ENCODE measurements at regions not wholly inside any gene's neighbourhood (a gene's known extent, or its start where the extent isn't known, plus 50 kb on each side); places are given as distances from the start of the nearest gene placed in this dataset.

GRCh38 chr6:164178679-164179332, 764.3 kb downstream of the QKI start:
- no peak for DNase-seq (ENCODE audit: low read depth in 4 of 4, low spot score in 1 of 4)

GRCh38 chr6:164169355-164169754, 754.8 kb downstream of the QKI start:
- no peak for DNase-seq (ENCODE audit: low read depth in 4 of 4, low spot score in 1 of 4)

- DNase-seq (ENCODE audit: low read depth in 4 of 4, low spot score in 1 of 4), result no peak
These were observed 754.1 kb downstream of the QKI start for GRCh38 chr6:164168595-164168994.

DNA sequence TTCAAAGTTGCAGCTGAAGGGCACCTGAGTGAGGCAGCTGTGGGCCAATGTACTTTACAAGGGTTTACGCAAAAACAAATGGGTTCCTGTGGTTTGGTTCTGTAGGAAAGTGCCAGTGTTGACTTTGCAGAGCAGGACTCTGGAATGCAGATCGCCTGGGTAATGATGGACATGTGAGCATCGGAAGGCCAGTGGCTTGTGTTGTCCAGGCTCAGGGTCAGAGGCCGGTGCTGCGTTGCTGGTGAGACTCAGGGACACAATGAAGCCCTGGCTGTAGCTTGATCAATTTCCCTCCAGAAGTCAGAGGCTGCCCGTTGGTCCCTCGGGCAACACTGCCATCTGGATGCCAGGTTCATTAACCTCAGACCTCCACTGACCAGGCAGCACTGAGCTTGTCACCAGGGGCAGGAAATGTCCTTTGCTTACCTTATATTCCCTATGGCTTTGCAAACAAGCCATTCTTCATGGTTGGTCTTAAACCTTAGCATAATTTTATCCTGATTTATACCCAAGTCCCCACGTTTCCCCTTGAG, 753.4 kb downstream of the QKI start:
- no peak for DNase-seq (ENCODE audit: low read depth in 4 of 4, low spot score in 1 of 4)

GRCh38 chr6:164166996-164167395, 752.5 kb downstream of the QKI start:
- DNase-seq (ENCODE audit: low read depth in 4 of 4, low spot score in 1 of 4), result no peak

GRCh38 chr6:164166515-164166914, 752.0 kb downstream of the QKI start:
- no peak for DNase-seq (ENCODE audit: low read depth in 4 of 4, low spot score in 1 of 4)

DNA sequence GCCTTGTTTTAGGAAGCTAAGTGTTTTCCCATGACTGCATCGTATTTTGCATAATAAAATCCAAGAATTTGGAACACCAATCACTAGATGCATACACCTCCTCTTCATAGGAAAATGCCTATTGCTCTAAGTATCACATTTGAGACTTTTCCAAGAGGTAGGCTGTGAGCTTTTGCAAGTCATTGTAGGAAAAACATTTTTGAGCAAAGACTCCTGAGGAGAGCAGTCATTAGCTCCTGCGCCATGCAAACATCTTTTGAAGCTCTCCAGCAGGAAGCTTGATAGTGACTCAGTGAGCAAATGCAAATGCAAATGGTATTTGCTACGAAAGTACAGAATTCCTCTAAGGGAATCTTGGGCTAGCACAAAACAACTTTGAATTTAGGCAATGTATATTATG, 750.4 kb downstream of the QKI start:
- DNase-seq (ENCODE audit: low read depth in 4 of 4, low spot score in 1 of 4), result no peak

- no peak for DNase-seq (ENCODE audit: low read depth in 4 of 4, low spot score in 1 of 4)
These were observed 748.7 kb downstream of the QKI start for GRCh38 chr6:164163239-164163638.

GRCh38 chr6:164159061-164159460, 744.5 kb downstream of the QKI start:
- no peak for DNase-seq (ENCODE audit: low read depth in 4 of 4, low spot score in 1 of 4)

DNA sequence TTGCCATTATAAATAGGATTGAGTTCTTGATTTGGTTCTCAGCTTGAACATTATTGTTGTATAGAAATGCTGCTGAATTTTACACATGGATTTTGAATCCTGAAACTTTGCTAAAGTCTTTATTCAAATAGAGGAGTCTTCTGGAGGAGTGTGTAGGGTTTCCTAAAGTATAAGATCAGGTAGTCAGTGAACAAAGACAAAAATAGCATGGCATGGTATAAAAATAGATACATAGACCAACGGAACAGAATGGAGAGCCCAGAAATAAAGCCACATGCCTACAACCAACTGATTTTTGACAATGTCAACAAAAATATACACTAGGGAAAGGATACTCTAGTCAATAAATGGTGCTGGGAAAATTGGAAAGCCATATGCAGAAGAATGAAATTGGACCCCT, 740.1 kb downstream of the QKI start:
- DNase-seq (ENCODE audit: low read depth in 4 of 4, low spot score in 1 of 4), result no peak

DNA sequence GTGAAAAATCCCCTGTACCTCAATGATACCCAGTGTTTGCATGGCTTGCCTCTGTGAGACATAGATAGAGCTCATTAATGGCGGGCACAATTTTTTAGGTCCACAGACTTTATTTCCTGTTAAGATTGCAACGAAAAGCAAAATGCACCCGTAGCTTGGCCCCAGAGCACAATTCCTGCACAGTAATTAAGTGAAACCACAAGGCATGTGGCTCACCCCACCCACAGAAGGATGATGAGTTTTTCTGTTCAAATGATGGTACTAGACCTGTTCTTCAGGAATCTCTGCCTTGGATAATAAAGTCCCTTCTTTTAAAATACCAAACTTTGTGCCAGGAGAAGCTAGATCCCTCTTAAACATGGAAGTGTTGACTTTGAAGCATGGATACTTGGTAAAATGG, 738.1 kb downstream of the QKI start:
- DNase-seq (ENCODE audit: low read depth in 4 of 4, low spot score in 1 of 4), result no peak

DNA sequence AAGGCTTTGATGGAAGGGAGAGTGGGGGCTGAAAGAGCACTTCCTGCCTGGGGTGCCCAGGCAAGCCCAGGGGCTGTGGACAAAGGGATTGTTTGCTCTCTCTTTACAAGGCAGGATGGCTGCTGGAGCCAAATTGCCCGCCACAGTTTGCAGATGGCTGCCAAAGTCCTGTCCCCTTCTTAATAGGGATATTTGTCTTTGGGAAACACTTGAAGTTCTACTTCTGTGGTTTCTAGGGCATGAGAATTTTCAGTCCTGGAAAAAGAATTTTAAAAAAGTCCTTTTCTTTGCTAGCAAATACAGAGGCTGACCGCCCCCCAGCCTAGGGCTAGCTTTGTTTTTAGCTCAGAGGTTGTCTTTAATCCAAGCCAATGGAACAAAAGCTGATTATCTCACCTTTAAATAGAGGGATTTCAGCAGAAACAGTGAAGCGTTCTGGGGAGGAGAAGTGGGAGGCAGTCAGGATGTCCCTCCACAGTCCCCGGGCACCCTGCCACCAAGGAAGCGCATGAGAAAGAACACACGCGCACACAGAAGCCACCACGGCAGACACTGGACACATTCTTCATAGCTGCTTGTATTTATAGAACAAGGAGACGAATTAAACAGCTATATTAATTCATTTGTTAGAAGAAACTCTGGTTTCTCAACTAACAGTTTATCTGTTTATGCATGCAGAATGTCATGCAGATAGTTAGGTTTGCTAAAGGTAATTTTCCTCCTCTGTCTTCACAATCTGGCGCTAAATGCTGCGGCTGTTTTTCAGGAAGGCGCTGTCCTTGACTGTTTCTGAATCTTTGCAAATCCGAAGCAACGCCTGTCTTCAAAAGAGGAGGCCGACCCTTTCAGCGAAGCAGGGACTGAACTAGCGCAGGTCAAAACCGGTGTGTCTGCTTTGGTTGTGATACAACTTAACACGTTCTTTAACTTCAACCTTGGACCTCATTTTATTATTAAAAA, 736.9 kb downstream of the QKI start:
- no peak for DNase-seq (ENCODE audit: low read depth in 4 of 4, low spot score in 1 of 4)

DNA sequence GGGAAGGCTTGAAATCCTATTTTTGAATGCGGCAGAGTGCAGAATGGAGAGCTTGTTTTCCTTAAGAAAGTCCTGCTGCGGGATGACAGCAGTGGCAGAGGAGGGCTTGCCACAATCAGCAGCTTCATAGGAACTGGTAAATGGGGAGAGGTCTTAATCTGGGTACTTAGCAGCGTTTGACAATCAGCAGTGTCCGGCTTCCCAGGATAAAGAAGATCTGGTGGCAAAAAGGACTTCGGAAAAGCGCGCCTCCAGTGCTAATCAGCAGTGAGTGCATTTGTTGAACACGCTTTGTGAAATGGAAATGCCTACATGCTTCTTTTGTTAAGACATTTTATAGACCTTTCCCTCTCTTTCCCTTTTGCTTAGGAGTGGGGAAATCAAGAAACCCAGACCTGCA, 735.7 kb downstream of the QKI start:
- DNase-seq (ENCODE audit: low read depth in 4 of 4, low spot score in 1 of 4), result no peak

DNA sequence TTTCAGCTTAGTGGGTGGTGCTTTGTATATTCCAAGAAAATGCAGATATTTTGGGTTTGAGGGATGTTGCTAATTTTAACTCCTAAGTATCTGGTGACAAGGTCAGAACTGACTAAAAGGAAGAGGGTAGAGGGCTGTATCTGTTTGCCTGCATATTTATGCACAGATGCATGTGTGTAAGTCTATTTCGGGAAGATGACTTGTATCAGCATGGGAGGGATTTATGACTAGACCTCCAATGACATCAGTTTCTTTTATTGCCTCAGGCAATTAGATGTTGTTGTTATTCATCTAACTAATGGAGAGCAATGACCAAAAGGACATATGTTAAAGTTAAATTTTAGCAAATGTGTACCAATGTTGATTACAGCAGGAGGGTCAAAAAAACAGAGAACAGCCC, 734.3 kb downstream of the QKI start:
- no peak for DNase-seq (ENCODE audit: low read depth in 4 of 4, low spot score in 1 of 4)

GRCh38 chr6:164144316-164144715, 729.8 kb downstream of the QKI start:
- no peak for DNase-seq (ENCODE audit: low read depth in 4 of 4, low spot score in 1 of 4)

GRCh38 chr6:164142322-164142721, 727.8 kb downstream of the QKI start:
- no peak for DNase-seq (ENCODE audit: low read depth in 4 of 4, low spot score in 1 of 4)

DNA sequence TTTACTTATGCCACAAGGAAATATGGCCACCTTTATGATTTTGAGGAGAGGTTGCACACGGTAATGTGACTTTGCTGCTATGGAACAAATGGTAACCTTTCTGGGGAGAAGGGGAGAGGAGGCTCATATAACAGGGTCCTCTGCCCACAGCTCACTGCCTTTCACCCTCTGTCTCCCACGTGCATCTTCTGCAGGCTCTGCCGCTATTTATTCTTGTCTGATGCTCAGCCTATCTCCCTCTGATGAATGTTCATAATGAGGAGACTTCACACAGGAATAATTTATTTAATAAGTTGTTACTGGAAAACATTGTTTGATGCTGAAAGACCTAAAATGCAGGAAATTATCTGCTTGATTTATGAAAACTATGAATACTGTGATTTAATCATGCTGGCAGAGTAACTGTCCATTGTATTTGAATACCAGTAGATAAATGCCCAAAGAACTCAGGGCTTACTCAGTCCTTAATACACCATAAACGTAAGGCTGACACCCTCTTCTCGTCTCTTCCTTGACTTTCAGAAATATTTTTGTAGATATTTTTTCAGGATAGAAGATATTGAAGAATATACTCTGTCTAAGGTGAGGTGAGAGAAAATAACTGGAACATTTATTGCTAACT, 721.1 kb downstream of the QKI start:
- DNase-seq (ENCODE audit: low read depth in 4 of 4, low spot score in 1 of 4), result no peak

DNA sequence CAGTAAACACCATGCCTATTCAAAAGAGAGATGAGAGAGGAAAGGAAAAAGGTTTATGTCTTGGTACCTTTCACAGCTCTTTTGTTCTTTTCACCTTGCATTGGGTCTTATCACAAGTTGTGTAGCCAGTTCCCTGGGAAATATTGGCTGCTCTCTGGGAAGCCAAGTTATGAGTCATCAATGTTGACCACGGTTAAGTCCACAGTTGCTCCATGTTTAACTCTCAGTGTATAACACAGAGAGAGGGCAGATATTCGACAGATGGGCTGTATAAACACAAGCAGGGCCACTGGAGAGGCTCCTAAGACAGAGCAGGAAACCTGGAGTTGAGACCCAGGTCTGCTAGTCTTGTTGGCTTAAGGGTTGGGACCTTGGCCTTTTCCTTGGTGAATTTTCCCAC, 718.6 kb downstream of the QKI start:
- DNase-seq (ENCODE audit: low read depth in 4 of 4, low spot score in 1 of 4), result no peak

GRCh38 chr6:164130585-164130984, 716.1 kb downstream of the QKI start:
- DNase-seq (ENCODE audit: low read depth in 4 of 4, low spot score in 1 of 4), result no peak

- DNase-seq (ENCODE audit: low read depth in 4 of 4, low spot score in 1 of 4), result no peak
These were observed 715.6 kb downstream of the QKI start for GRCh38 chr6:164130151-164130550.

- no peak for DNase-seq (ENCODE audit: low read depth in 4 of 4, low spot score in 1 of 4)
These were observed 714.7 kb downstream of the QKI start for GRCh38 chr6:164129218-164129617.

GRCh38 chr6:164128101-164128500, 713.6 kb downstream of the QKI start:
- no peak for DNase-seq (ENCODE audit: low read depth in 4 of 4, low spot score in 1 of 4)
